NCI-H69 (cell line): ENCODE measurements at regions not wholly inside any gene's neighbourhood (a gene's known extent, or its start where the extent isn't known, plus 50 kb on each side); places are given as distances from the start of the nearest gene placed in this dataset.
"Not testable (repeated sequence)": the region's sequence is repeated elsewhere in the genome, so short reads cannot be mapped to it uniquely, and the experiment has no call there.

Source experiments
- DNase-seq: peaks from one replicate; lab custom pipeline; 2025; lab: John Stamatoyannopoulos, UW

- no peak for DNase-seq
Measured at GRCh38 chr4:177242651-177243286, 66.9 kb upstream of the NEIL3 start.

- DNase-seq = peak; percentile 80
Measured at GRCh38 chr4:177246641-177247584, 62.8 kb upstream of the NEIL3 start.

GRCh38 chr4:177250056-177250696, 59.5 kb upstream of the NEIL3 start:
- DNase-seq = peak; percentile 85

- DNase-seq = no peak
Measured at GRCh38 chr4:177251237-177251636, 58.4 kb upstream of the NEIL3 start.

- DNase-seq = no peak
Measured at GRCh38 chr4:177255359-177255758, 54.3 kb upstream of the NEIL3 start.

- DNase-seq = no peak
Measured at GRCh38 chr4:177256950-177257349, 52.7 kb upstream of the NEIL3 start.

GRCh38 chr4:177259466-177259865, 50.2 kb upstream of the NEIL3 start:
- not testable (repeated sequence) for DNase-seq
